GM21447 (cell line): ENCODE measurements at regions not wholly inside any gene's neighbourhood (a gene's known extent, or its start where the extent isn't known, plus 50 kb on each side); places are given as distances from the start of the nearest gene placed in this dataset.

Experiments
- ATAC-seq: cut with Tn5 transposase; IDR thresholded peaks from one replicate; pipeline ENCODE4 v1.9.1; 2021; ENCODE audit not compliant: unreplicated experiment

GRCh38 chr3:72313308-72313707 lies 528.4 kb upstream of the PROK2 start:
- no peak for ATAC-seq

- no peak for ATAC-seq
These were observed 527.4 kb upstream of the PROK2 start for GRCh38 chr3:72312339-72312738.

DNA sequence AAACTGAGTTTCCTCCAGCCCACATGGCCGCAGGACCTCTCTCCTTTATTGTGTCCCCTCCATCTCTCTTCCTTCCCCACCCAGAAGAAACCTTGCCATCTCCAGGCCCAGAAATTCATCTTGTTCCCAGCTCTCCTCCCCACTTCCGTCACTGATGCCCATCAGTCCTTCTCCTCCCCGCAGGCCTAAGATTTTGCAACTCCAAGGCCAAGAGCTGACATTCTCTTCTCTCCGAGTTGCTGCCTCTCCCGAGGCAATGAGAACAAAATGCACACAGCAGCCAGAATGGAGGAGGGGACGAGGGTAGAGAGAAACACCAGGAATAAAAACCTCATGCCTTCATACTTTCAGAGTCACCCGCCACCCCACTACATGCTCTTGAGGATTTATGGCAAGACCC lies 526.5 kb upstream of the PROK2 start:
- ATAC-seq: no peak

DNA sequence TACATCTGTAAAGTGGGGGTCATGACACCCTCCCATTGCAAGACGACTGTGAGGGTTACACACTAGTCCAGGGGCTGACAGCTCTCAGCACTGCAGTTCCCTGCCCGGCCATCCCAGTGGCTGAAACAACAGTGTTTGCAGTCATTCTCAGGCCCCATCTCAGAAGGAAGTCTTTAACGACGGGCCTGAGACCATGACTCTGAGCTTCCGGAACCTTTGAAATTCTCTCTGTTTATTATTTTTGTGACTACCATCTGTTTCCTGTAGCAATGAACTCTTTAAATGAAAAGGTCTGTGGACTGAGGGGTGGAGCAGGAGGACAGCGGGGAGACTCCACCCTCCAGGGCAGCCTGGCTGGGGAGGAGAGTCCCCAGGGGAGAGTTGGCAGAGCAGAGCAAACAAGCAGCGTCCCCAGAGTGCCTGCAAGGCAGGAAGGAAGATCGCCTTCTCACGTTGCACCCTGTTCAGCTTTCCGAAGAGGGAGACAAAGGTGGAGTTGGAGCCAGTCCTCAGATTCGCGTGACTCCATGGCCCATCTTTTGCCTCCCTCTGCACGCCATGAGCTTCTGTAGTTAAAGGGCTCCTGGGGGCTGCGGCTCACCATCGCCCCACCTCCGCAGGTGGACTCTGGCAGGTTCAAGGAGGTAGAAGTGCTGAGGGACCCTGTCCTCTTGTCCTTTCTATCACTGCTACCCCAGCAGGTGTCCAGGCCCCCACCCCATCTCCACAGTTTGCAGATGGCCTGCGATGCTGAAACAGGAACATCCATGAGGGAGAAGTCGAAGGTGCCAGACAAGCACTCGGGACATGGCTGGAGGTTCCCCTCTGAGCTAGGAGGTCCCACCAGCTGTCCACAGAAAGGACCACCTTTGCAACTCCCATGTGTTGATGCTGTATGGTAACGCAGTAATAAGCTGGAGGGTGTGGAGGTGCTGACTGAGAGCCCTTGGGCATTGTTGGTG lies 525.8 kb upstream of the PROK2 start:
- peak; percentile 95 for ATAC-seq

DNA sequence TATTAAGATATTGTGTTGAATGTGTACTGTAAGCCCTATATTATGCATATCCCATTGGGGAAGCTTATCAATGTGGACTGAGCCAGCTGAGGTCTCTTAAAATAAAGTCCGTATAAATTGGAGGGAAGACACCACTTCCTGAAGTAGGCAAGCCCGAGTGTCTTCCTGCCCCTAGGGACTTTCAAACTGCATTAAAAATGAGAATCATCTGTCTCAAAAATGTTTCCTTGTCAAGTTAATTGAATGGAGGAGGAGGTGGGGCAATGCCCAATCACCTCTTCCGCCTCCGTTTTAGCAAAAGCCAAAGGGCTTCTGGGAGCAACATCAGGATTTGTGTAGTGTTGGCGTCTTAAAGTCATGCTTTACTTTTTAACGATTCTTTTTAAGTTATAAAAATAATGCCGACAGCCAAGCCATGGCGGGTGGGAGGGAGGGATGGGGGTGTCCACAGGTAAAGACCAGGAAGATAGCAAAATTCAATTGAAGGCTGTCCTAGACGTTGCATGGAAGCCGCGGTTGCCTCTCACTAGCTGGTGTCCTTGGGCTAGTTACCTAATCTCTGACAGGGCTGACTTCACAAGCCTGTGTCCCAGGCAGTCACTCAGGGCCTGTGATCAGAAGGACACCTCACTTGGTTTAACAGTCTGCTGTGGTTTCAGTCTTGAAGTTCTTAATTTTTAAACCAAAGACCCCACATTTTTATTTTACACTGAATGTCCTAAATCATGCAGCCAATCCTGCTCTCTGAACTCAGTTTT lies 524.9 kb upstream of the PROK2 start:
- ATAC-seq: peak; percentile 16

DNA sequence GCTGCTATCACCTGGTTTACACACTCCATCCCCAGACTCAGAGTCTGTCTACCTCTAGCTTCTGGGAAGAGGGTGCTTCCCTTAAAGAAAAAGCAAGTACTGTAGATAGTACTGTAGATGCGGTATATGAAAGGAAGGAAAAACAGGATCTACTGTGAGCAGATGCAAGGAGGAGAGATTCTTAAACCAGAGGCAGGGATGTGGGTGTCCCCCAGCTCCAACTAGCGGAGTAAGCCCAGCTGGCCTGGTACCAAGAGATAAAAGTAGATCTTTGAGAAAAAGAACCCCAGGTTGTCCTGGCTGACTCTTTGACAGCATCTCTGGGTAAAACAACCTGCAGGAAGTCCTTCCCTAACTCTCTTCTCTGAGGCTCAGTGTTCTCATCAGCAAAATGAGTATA lies 523.7 kb upstream of the PROK2 start:
- ATAC-seq: no peak

DNA sequence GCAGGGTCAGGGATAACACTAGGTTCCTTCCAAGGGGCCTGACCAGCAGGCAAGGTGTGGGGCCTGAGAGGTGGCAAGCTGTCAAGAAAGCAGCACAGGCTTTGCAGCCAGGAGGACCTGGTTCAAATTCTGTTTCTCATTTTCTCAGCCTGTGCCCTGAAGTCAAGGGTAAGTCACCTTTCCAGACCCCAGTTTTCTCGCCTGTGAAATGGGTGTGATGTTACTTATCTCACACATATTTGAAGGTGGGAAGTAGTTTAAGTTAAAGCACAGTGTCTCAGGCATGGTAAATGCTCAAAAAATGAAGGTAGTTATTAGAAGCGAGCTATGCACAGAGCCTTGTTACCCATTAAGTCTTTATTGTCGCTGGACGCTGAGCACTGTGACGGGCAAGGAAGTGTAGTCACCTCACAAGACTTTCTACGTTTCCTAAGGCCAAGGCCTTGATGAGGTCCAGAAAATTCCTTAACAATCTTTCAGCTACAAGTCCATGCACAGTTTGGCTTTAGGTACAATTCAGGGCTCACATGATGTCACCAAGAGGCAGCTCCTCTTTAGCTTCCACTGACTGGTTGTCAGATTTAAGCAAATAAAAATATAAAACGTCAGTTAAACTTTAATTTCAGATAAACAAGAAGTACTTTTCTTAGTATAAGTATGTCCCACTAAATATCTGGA lies 522.6 kb upstream of the PROK2 start:
- no peak for ATAC-seq

- ATAC-seq: no peak
These were observed 521.9 kb upstream of the PROK2 start for GRCh38 chr3:72306800-72307341.

GRCh38 chr3:72303926-72304325 lies 519.0 kb upstream of the PROK2 start:
- ATAC-seq: no peak

DNA sequence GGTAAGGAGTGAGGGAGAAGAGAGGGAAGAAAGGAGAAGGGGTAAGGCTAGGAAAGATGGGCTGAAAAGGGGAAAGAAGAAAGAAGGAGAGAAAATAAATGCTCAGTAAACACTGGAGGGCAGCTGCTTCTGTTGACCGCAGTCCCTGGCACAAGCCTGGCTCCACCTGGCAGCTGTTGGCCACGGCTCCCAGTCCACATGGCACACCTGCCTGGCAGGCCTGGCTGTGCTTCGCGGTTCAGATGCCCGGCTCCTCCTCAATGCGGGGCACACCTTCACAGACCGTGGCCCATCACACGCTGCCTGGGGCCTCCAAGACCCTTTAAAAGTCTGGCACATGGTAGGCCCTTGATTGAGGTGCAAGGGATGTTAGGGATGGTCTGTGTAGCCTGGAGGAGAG lies 516.8 kb upstream of the PROK2 start:
- ATAC-seq: no peak

DNA sequence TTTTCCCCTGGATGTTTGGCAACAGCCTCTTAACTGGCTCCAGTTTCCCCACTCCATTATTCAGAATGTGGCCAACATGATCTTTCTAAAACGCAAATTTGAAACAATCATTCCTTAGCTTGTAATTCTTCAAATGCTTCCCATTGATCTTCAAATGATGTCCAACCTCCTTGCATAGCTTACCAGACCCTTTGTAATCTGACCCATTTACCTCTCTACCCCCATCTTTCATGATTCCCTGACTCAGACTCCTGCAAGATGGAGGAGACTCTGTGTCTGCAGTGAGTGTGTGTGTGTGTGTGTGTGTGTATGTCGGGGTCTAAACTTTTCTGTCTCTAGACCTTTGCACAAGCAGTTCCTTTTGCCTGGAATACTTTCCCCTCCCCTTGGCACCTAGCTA lies 515.7 kb upstream of the PROK2 start:
- ATAC-seq: no peak

DNA sequence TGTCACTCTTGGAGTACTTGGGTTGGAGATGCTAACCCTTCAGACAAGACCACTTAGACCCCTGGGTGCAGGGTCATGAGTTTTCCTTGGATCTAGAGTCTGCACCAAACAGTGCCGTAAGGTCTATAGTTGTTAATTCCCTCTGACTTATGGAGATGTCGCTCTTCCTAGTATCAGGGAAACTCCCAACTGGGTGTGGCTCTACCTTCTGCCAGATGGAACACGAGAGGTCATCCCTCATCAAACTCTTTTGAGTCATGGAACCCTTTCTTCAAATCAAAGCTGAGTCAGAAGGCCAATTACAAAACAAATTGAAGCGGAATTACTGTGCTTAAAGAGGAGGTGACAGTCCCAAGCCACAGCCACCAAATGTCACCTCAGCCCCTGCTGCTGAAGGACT lies 514.9 kb upstream of the PROK2 start:
- ATAC-seq: no peak

DNA sequence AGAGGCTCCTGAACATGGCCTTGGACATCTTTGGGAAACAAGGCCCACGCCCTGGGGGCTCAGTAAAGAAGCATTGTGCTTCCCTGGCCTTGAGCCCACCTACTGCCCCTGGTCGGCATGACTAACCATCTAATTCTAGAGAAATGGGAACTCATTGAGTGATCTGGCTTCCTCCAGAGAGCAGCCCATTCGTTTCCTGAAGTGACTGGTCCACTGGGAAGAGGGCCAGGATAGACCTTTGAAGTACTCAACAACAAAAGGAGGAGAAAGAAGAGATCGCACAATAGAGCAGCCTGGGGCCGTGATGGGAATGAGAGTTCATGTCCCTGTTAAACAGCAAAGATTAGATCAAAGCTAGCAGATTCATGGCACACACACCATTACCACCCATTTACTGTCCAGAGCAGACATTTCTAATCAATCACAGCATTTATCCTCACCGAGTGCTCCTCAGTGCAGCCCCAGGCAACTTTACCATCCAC lies 514.4 kb upstream of the PROK2 start:
- no peak for ATAC-seq

DNA sequence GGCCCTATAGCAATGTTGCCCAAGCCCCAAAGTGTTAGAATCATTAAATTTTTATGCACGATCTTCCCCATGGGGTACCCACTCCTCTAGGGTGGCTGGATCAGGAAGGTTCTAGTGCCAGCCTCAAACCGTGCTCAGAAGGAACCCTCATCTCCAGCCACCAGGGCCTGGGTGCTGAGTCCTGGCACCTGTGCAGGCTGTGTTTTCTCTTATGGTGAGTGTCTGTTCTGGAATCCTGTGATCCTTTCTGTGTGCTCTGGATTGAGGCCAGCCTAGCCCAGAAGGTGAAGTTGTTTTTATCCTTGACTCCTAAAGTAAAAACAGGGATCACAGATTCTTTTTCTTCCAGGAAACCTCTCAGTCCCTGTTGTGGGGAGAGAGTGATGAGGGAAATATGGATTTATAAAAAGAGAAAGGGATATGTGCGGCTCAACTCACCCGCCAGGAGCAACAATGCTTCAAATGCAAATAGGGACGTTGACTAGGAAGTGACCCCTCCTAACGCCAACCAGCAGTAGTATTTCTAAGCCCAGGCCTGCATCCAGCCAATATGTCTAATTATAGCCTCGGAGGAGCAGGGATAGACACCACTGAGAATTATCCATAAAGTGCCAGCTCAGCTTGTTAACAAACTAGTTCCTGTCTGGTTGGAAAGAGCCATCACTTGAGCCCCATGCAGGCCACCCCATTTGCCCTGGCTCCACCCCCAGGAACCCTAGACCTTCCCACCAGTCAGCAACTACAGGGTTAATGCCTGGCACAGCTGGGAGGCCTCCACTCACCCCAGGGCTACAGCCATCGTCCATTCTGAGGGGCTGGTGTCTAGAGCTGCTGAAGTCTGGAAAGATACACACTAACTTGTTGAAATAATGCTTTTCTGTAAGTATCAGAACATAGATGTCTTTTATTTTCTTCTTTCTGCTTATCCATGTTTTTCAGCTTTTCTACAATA lies 513.5 kb upstream of the PROK2 start:
- no peak for ATAC-seq

GRCh38 chr3:72297481-72297880 lies 512.5 kb upstream of the PROK2 start:
- ATAC-seq: no peak

DNA sequence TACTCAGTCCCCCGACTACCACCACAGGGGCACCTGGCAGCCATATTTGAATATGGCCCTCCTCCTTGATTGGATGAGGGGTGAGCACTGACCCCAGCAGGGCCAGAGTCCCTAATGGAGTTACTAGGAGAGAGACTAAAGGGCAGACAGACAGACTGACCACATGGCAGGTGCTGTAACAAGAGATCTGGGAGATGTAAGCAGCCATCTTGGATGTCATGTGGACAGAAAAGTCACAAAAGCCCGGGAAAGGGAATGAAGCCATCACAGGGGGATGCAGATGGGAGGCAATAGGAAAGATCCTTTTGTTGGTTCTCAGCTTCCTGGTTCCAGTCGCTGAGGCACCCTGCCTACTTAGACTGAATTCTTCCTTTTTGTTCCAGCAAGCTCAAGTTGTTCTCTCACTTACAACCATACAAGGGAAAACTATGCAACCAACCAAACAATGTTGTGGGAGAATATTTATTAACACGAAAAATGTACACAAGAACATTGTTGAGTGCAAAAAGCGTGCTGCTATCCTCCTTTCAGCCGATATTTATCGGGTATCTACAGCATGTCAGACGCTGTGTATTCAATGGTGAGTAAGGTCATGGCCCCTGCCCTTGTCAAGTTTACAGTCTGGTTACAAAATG lies 511.6 kb upstream of the PROK2 start:
- no peak for ATAC-seq

GRCh38 chr3:72295962-72296450 lies 511.1 kb upstream of the PROK2 start:
- no peak for ATAC-seq

GRCh38 chr3:72295276-72295961 lies 510.5 kb upstream of the PROK2 start:
- no peak for ATAC-seq
